Stimulated activated naive CD8-positive, alpha-beta T cell treated with anti-CD3 and anti-CD28 coated beads, Interleukin-15, Interleukin-2, amounts not matched to agents 100 ng/mL and 50 ng/mL, for 24 hours (primary cell): ENCODE measurements at regions not wholly inside any gene's neighbourhood (a gene's known extent, or its start where the extent isn't known, plus 50 kb on each side); places are given as distances from the start of the nearest gene placed in this dataset.

Source experiments
- H3K27ac Mint-ChIP-seq: one replicate; pipeline ENCODE4 v1.8.0; 2021; ENCODE audit warnings: mild to moderate bottlenecking, mixed read lengths
- H3K27me3 Mint-ChIP-seq: one replicate; pipeline ENCODE4 v1.8.0; 2021; ENCODE audit warnings: mixed read lengths
- H3K36me3 Mint-ChIP-seq: one replicate; pipeline ENCODE4 v1.8.0; 2021; ENCODE audit warnings: low read depth, mixed read lengths
- H3K4me1 Mint-ChIP-seq: one replicate; pipeline ENCODE4 v1.8.0; 2021; ENCODE audit warnings: low read depth, mixed read lengths
- H3K4me3 Mint-ChIP-seq: one replicate; pipeline ENCODE4 v1.8.0; 2021; ENCODE audit warnings: mild to moderate bottlenecking, mixed read lengths
- H3K9me3 Mint-ChIP-seq: one replicate; pipeline ENCODE4 v1.8.0; 2021; ENCODE audit warnings: mixed read lengths

DNA sequence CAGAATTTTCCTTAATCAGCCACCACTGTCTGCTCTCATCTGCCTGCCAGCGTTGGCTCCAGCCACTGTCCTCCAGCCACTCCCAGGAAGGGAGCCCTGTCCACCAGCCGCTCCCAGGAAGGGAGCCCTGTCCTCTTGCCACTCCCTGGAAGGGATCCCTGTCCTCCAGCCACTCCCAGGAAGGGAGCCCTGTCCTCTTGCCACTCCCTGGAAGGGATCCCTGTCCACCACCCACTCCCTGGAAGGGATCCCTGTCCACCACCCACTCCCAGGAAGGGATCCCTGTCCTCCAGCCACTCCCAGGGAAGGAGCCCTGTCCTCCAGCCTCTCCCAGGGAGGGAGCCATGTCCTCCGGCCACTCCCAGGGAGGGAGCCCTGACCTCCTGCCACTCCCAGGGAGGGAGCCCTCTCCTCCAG, 726.5 kb downstream of the PTPRU start:
- Mint-ChIP-seq H3K9me3 (no peaks in the 10 kb centered on the region), H3K27me3 (peaks cover 12% of the 10 kb centered on the region), H3K4me1 (no peaks in the 10 kb centered on the region), H3K27ac (no peak overlapping the region), H3K36me3 (no peaks in the 10 kb centered on the region), H3K4me3 (no peak overlapping the region)

DNA sequence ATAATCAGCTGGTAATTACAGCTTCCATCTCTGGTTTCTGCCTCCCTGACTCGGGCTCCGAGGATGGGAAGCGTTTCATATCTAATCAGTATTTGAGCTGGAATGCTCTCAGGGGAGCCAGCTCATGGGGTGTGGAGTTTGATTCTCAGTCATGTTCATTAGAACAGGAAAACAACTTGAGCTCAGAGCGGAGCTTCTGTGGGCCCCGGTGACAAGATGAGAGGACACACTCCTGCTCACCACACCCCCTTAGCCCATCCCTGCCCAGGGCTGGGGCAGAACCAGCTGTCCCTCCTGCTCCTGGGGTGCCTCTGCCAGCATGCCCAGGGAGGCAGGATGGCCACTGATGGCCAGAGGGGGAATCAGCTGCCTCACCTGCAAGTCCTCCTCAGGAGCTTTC, 726.0 kb downstream of the PTPRU start:
- Mint-ChIP-seq H3K9me3 (no peaks in the 10 kb centered on the region), H3K4me3 (no peak overlapping the region), H3K36me3 (no peaks in the 10 kb centered on the region), H3K27ac (no peak overlapping the region), H3K27me3 (peaks cover 13% of the 10 kb centered on the region), H3K4me1 (no peaks in the 10 kb centered on the region)

DNA sequence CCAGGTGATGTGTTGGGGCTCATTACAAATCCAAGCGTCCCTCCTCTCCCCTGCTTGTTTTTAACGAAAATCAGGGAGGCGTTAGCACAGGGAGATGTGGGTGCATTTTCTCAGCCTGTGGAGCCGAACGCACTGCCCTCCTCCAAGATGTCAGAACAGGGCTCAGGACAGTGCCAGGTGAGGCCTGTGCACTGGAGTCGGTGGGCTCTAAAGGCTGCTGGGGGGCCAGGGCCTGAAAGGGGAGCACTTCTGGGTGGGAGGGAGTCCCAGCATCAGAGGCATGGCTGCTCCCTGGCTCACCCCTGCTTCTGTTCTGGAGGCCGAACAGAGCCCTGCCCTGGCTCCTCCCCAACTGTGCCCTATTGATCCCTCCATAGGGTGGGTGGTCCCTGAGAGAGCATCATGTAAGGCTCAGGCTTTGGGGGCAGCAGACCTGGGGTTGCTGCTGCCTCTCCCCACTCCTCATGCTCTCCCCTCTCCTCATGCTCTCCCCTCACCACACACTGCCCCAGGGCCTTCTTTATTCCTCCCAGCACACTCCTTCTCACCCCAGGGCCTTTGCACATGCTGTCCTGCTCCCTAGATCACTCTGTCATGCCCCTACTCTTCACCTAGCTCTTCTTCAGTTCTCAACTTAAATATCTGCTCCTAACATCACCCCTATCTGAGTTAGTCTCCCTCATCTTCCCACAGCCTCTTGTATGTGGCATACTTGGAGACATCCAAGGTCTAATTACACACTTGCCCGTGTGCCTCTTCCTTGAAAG, 725.2 kb downstream of the PTPRU start:
- no peak overlapping the region for H3K27ac Mint-ChIP-seq
- H3K9me3 Mint-ChIP-seq, result no peaks in the 10 kb centered on the region
- H3K4me1 Mint-ChIP-seq, result no peaks in the 10 kb centered on the region
- peaks cover 18% of the 10 kb centered on the region for H3K27me3 Mint-ChIP-seq
- H3K4me3 Mint-ChIP-seq, result no peak overlapping the region
- H3K36me3 Mint-ChIP-seq, result no peaks in the 10 kb centered on the region

DNA sequence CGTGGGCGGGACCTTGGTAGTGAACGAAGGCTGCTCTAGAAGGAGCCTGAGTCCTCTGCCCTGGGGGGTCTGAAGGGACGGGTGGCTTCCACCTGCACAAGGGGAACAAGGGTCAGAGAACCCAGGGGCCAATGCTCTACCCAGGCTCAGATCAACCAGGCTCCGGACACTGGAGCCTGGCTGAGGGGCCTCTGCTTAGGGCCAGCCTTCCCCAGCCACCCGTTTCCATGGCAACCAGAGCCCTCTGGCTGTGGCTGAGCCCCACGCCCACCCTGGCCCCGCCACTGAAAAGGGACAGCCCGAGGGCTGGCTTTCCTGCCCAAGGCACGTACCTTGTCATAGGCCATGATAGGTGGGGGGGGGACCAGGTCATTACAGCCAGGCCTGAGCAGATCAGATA, 724.6 kb downstream of the PTPRU start:
- Mint-ChIP-seq H3K27me3 (peaks cover 16% of the 10 kb centered on the region), H3K4me3 (no peak overlapping the region), H3K27ac (no peak overlapping the region), H3K36me3 (no peaks in the 10 kb centered on the region), H3K9me3 (no peaks in the 10 kb centered on the region), H3K4me1 (no peaks in the 10 kb centered on the region)

DNA sequence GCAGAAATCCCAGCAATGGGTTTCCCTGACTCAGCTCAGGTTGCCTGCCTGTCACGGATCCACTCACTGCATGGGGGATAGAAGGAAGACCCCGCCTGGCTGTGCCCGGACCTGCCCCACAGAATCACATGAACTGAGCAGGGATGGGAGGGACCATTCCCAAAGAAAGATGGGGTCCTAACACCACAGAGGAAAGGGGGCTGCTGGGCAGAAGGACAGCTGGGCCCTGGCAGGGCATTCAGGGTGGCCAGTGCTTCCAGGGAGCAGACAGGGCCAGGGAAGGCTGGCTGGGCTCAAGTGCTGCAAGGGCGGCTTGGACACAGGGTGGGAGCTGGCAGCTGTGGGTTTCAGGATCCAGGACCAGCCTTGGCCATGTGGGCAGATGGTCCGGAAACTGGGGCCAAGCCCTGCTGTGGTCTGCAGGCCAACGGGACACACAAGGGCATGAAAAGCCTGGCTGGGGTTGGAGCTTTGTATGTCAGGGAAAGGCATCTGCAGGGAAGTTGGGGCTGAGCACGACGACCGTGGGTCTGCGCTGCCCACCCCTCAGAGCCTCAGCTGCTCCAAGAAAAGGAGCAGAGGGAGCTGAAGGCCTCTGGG, 723.9 kb downstream of the PTPRU start:
- Mint-ChIP-seq H3K4me1 (no peaks in the 10 kb centered on the region), H3K9me3 (no peaks in the 10 kb centered on the region), H3K4me3 (no peak overlapping the region), H3K36me3 (no peaks in the 10 kb centered on the region), H3K27ac (no peak overlapping the region), H3K27me3 (peaks cover 20% of the 10 kb centered on the region)

DNA sequence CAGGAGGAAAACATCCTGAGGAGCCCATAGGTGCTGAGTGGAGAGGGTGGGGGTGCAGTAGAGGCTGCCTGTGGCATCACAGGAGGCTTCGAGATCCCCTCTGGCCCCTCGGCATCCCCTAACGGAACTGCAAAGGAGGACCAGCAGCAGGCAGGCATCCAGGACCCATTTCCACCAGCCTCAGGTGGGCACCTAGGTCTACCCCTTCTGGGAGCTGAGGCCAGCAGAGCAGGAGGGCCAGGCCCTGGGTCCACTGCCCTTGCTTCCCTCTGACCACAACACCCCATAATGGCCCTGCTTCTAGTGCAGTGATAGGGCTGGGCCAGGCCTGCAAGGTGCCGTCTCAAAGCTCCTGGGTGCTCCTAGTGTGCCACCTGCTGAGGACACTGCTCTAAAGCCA, 723.0 kb downstream of the PTPRU start:
- Mint-ChIP-seq H3K27me3 (peaks cover 18% of the 10 kb centered on the region), H3K4me3 (no peak overlapping the region), H3K4me1 (no peaks in the 10 kb centered on the region), H3K36me3 (no peaks in the 10 kb centered on the region), H3K9me3 (no peaks in the 10 kb centered on the region), H3K27ac (no peak overlapping the region)

DNA sequence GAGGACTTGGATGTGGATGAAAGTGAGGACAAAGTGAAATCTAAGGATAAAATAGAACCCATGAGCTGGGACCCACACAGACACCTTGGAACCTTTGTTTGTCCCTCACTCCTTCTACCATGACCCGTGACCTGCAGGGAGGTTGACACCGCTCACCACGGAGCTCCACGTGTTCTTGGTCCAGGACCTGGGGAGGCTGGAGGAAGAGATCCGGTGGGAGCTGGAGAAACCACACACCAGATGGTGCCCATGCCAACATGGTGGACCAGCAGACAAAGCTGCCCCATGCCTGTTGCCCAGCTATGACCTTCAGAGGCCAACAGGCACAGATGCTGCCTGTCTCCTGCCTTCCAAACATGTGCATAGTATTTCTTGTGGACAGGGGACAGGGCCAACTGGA, 721.9 kb downstream of the PTPRU start:
- no peak overlapping the region for H3K4me3 Mint-ChIP-seq
- no peak overlapping the region for H3K27ac Mint-ChIP-seq
- H3K4me1 Mint-ChIP-seq, result no peaks in the 10 kb centered on the region
- no peaks in the 10 kb centered on the region for H3K36me3 Mint-ChIP-seq
- H3K9me3 Mint-ChIP-seq, result no peaks in the 10 kb centered on the region
- peaks cover 18% of the 10 kb centered on the region for H3K27me3 Mint-ChIP-seq

DNA sequence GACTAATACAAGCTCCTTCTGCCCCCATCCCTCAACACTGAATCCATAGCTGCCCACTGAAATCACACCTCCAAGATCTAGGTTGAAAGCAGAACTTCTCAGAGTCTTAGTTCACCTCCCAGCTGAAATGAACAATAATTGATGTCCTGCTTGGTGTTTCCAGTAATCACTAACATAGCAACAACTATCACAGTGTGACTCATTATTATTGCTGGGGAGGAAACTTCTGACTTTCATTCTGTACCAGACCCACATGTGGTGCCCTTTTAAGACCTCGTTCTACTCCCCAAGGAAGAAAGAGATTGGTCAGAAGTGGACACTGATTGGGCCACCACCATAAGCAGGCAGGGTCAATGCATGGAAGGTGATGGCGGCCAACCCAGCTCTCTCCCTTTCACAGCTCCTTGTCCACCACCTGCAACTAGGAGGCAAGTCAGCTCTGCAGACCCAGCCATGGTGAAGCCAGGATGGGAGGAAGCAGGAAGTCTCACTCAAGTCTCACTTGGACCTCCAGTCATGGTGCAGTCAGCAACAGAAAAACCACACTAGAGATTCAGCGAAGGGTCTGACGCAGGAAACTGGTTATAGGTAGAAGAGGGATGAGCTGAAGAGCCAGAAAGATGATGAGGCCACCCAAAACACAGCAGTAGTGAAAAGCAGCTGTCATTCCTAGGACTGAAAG, 720.2 kb downstream of the PTPRU start:
- Mint-ChIP-seq H3K27me3 (peaks cover 26% of the 10 kb centered on the region), H3K4me3 (no peak overlapping the region), H3K36me3 (no peaks in the 10 kb centered on the region), H3K27ac (no peak overlapping the region), H3K4me1 (no peaks in the 10 kb centered on the region), H3K9me3 (no peaks in the 10 kb centered on the region)

DNA sequence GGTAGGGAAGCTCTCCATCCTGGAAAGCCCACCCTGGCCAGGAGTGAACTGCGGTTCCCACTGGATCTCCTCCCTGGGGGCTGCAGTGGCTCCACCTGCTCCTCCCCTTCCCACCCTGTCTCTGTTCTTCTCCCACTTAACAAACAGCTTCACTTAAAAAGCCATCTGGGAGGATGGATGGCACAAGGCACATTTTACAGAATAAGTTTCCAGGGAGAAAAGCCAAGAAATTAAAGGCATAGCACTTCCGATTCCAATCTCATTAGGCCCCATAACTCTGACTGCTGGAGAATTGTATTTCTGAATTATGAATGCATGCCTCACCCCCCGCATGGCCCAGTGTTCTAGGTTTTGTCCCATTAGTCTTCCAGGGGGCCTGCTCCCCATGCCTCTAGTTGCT, 718.3 kb downstream of the PTPRU start:
- Mint-ChIP-seq H3K27ac (no peak overlapping the region), H3K4me3 (no peak overlapping the region), H3K9me3 (no peaks in the 10 kb centered on the region), H3K4me1 (no peaks in the 10 kb centered on the region), H3K27me3 (peaks cover 32% of the 10 kb centered on the region), H3K36me3 (no peaks in the 10 kb centered on the region)

DNA sequence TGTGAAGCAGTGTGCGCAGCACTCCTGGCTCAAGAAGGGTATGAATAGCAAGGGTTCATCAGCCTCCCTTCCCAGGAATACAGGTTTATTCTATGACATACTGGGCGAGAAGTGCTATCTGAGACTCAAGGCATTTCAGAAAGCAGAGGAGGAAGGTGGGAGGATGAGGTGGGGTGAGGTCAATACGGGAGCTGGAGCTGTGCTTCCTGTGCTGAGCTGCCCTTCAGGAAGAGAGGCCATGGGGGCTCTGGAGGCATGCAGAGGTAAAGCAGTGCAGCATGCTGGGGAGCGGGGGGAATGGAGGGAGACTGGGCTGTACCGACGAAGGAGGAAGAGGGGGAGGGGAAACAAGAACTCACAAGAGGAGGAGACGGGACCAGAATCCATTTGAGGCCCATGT, 717.6 kb downstream of the PTPRU start:
- Mint-ChIP-seq H3K36me3 (no peaks in the 10 kb centered on the region), H3K4me1 (no peaks in the 10 kb centered on the region), H3K27me3 (peaks cover 32% of the 10 kb centered on the region), H3K4me3 (no peak overlapping the region), H3K27ac (no peak overlapping the region), H3K9me3 (no peaks in the 10 kb centered on the region)

DNA sequence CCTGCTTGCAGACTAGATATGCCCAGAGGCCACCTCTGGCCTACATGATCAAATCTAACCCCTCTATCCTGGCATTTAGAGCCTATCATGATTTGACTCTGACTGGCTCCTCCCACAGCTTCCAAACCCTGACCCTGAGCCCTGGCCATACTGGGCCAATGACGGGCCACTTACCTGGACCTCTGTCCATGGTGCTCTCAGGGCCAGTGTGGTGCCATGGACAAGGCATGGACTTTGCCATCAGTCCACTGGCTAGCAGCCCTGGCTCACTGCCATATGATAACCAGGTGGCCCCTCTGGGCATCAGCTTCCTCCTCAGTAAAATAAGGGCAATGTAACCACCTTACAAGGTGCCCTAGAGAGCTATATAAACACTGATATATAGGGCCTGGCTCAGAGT, 713.4 kb downstream of the PTPRU start:
- no peak overlapping the region for H3K27ac Mint-ChIP-seq
- H3K27me3 Mint-ChIP-seq, result peaks cover 27% of the 10 kb centered on the region
- no peak overlapping the region for H3K4me3 Mint-ChIP-seq
- H3K9me3 Mint-ChIP-seq, result no peaks in the 10 kb centered on the region
- no peaks in the 10 kb centered on the region for H3K36me3 Mint-ChIP-seq
- H3K4me1 Mint-ChIP-seq, result no peaks in the 10 kb centered on the region

DNA sequence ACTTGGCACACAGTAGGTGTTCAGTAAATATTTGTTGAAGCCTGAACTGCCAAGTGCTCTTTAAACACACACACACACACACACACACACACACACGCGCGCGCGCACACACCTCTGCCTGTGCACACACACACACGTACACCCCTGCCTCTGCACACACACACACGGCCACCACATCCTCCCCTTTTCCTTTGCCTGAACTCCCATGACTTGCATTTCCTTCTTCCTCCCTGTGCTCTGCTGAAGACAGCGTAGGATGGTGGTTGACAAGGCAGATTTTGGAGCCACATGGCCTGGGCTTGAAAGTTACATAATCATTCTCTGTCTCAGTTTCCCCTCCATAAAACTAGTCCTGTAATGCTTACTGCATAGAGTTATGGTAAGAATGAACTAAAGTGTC, 712.3 kb downstream of the PTPRU start:
- Mint-ChIP-seq H3K27ac (no peak overlapping the region), H3K36me3 (no peaks in the 10 kb centered on the region), H3K4me1 (no peaks in the 10 kb centered on the region), H3K27me3 (peaks cover 27% of the 10 kb centered on the region), H3K9me3 (no peaks in the 10 kb centered on the region), H3K4me3 (no peak overlapping the region)

DNA sequence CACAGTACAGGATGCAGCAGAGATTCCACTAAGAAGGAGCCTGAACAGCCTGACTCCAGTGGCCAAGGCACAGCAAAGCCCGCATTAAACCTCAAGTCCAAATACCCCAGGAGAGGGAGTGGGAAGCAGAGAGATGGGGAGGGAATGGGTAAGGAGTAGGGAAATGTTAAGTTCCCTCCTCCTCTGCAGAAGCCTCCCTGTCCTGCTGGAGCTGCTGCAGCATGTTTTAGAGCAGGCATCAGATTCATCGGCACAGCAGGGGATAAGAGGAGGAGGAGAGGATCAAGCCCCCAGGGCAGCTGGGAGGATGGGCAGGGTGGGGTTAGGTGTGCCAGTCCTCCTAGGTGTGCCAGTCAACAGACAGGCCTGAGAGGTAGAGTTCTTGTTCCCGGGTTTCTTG, 709.7 kb downstream of the PTPRU start:
- no peaks in the 10 kb centered on the region for H3K4me1 Mint-ChIP-seq
- no peaks in the 10 kb centered on the region for H3K9me3 Mint-ChIP-seq
- H3K36me3 Mint-ChIP-seq, result no peaks in the 10 kb centered on the region
- H3K27me3 Mint-ChIP-seq, result peaks cover 21% of the 10 kb centered on the region
- H3K4me3 Mint-ChIP-seq, result no peak overlapping the region
- no peak overlapping the region for H3K27ac Mint-ChIP-seq

DNA sequence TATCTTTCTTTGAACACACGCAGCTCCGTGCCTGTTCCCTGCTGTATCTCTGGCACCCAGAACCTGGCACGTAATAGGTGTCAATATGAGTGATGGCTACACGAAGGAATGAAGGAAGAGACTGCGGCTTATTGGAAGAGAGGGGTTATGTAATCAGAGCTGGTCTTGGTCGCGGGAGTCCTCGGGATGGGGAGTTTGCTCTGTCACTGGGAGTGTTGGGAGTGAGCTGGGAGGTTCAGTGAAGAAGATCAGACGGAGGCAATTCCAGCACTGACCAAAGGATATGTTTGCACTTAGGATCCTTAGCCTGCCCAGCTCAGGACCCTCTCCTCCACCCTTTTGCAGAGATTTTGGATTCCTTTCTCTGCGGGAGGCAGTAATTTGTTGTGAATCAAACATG, 709.1 kb downstream of the PTPRU start:
- H3K36me3 Mint-ChIP-seq, result no peaks in the 10 kb centered on the region
- H3K27me3 Mint-ChIP-seq, result peaks cover 23% of the 10 kb centered on the region
- H3K4me1 Mint-ChIP-seq, result no peaks in the 10 kb centered on the region

DNA sequence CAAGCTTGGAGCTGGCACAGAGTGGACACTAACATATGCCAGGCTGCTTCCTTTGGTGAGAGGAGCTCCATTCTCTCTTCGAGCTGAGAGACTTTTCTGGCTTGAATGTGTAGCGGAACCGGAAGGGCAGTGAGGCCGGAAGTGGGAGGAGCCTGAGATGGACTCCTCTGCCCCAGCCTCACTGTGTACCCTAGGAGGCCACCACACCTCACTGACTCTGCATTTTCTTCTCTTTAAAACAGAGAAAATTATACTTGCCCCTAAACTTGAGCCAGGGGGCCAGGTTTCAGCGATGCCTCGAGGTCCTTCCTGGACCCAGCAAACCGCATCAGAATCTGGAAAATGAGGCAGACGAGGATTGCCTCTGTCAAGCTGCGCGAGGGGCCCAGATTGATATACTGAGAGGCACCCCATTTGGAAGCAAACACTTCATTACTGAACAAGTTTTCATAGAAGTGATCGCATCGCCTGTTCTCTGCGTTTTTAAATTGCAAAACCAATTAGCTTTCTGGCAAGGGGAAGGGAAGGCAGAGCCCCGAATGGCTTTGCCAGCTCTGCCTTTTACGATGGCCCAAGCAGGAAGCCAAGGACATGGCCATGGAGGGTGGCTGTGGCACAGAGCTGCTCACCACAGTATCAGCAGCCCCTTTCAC, 708.1 kb downstream of the PTPRU start:
- Mint-ChIP-seq H3K9me3 (no peaks in the 10 kb centered on the region), H3K36me3 (no peaks in the 10 kb centered on the region), H3K27ac (no peak overlapping the region), H3K4me1 (no peaks in the 10 kb centered on the region), H3K4me3 (no peak overlapping the region), H3K27me3 (peaks cover 20% of the 10 kb centered on the region)

More for the DNA sequence above, 709.1 kb downstream of the PTPRU start:
- no peak overlapping the region for H3K4me3 Mint-ChIP-seq
- no peak overlapping the region for H3K27ac Mint-ChIP-seq
- no peaks in the 10 kb centered on the region for H3K9me3 Mint-ChIP-seq
